Keratinocyte (primary cell): ENCODE measurements at regions not wholly inside any gene's neighbourhood (a gene's known extent, or its start where the extent isn't known, plus 50 kb on each side); places are given as distances from the start of the nearest gene placed in this dataset.

Experiments used
- DNase-seq: peaks from one replicate; pipeline ENCODE4 v3.0.0-alpha.2; 2011; ENCODE audit warnings: low read depth, missing footprints, low spot score
- FAIRE-seq: peaks from 2 replicates; lab custom pipeline; 2011; peaks lifted over from hg19 to GRCh38; lab: Jason Lieb, UNC
- H2AFZ ChIP-seq: 2 replicates; pipeline ENCODE4 v1.6.0; 2012; ENCODE audit warnings: low read length, control low read depth, inconsistent platforms; ENCODE audit not compliant: control insufficient read depth
- H3K27ac ChIP-seq: 2 replicates; pipeline ENCODE4 v1.5.1; 2011; ENCODE audit warnings: low read length; ENCODE audit not compliant: control insufficient read depth, insufficient read depth
- H3K27me3 ChIP-seq: 3 replicates; pipeline ENCODE4 v1.6.0; 2011; ENCODE audit warnings: low read length; ENCODE audit not compliant: control insufficient read depth, insufficient read depth; ENCODE audit errors: extremely low read depth
- H3K36me3 ChIP-seq, 2 experiments: 2 replicates in 1 of 2; 3 replicates in 1 of 2; pipeline ENCODE4 v1.5.1; 2011; ENCODE audit warnings: low read length in 2 of 2, mild to moderate bottlenecking in 1 of 2; ENCODE audit not compliant: control insufficient read depth in 2 of 2, insufficient read depth in 2 of 2; ENCODE audit errors: extremely low read depth in 1 of 2
- H3K4me1 ChIP-seq: 3 replicates; pipeline ENCODE4 v1.5.1; 2011; ENCODE audit warnings: low read length; ENCODE audit not compliant: control insufficient read depth, insufficient read depth; ENCODE audit errors: extremely low read depth
- H3K4me2 ChIP-seq: 3 replicates; pipeline ENCODE4 v1.6.0; 2011; ENCODE audit warnings: low read depth, low read length; ENCODE audit not compliant: control insufficient read depth, insufficient read depth; ENCODE audit errors: extremely low read depth
- H3K4me3 ChIP-seq, 3 experiments: fragments of 200-600 bp in 1 of 3; sonication (generic) in 1 of 3; 2 replicates in 2 of 3; 3 replicates in 1 of 3; pipeline ENCODE4 v1.5.1; 2011 to 2016; ENCODE audit warnings: low read length in 3 of 3, mild to moderate bottlenecking in 3 of 3, control low read depth in 2 of 3, inconsistent platforms in 1 of 3, low read depth in 1 of 3, mixed read lengths in 1 of 3, mixed run types in 1 of 3, moderate library complexity in 1 of 3; ENCODE audit not compliant: control insufficient read depth in 2 of 3, insufficient read depth in 2 of 3; ENCODE audit errors: extremely low read depth in 1 of 3
- H3K79me2 ChIP-seq: 2 replicates; pipeline ENCODE4 v1.6.0; 2012; ENCODE audit warnings: low read length; ENCODE audit not compliant: control insufficient read depth, insufficient read depth
- H3K9ac ChIP-seq: 3 replicates; pipeline ENCODE4 v1.6.0; 2011; ENCODE audit warnings: low read length; ENCODE audit not compliant: control insufficient read depth, insufficient read depth; ENCODE audit errors: extremely low read depth
- H3K9me1 ChIP-seq: 3 replicates; pipeline ENCODE4 v1.6.0; 2011; ENCODE audit warnings: low read length; ENCODE audit not compliant: control insufficient read depth, insufficient read depth; ENCODE audit errors: extremely low read depth
- H3K9me3 ChIP-seq: 2 replicates; pipeline ENCODE4 v1.5.1; 2012; ENCODE audit warnings: low read depth, low read length; ENCODE audit not compliant: control insufficient read depth
- H4K20me1 ChIP-seq: 3 replicates; pipeline ENCODE4 v1.6.0; 2011; ENCODE audit warnings: low read length; ENCODE audit not compliant: control insufficient read depth, insufficient read depth; ENCODE audit errors: extremely low read depth
- EZH2 ChIP-seq: IDR thresholded peaks from one replicate; pipeline ENCODE4 v1.6.1; 2012; ENCODE audit warnings: inconsistent platforms, mild to moderate bottlenecking, low read length, moderate library complexity
- dilution Hi-C: fragments of 300-500 bp; cut with MboI; formaldehyde crosslinking; loops from one replicate; pipeline ENCODE4 v1.7.0; 2020; ENCODE audit warnings: low sequenced_read_pairs; ENCODE audit not compliant: extremely low pct_ligation_motif_present
- TF ChIP-seq, protein P1 (sequence below), 3 experiments: IDR thresholded peaks in 1 of 3; conservative IDR thresholded peaks in 1 of 3; optimal IDR thresholded peaks in 1 of 3; 2 replicates in 2 of 3; 3 replicates in 1 of 3; pipeline versions ENCODE3 to v1.5.1; 2011; ENCODE audit warnings: low read length in 3 of 3, mild to moderate bottlenecking in 3 of 3, moderate library complexity in 2 of 3, control low read depth in 1 of 3, inconsistent platforms in 1 of 3; ENCODE audit not compliant: insufficient read depth in 2 of 3; ENCODE audit errors: extremely low read depth in 1 of 3

- Histone ChIP-seq H3K9me3 (no peaks in the 10 kb centered on the region), H3K9ac (no peak overlapping the region), H3K27me3 (no peaks in the 10 kb centered on the region), H4K20me1 (no peaks in the 10 kb centered on the region), H3K4me1 (no peaks in the 10 kb centered on the region), H3K9me1 (no peaks in the 10 kb centered on the region), H3K4me3 (no peak overlapping the region), H3K79me2 (no peaks in the 10 kb centered on the region), H2AFZ (no peak overlapping the region), H3K27ac (no peak overlapping the region), H3K4me2 (no peak overlapping the region), H3K36me3 (no peaks in the 10 kb centered on the region)
- no peak for TF ChIP-seq EZH2
- TF ChIP-seq, protein P1, sequence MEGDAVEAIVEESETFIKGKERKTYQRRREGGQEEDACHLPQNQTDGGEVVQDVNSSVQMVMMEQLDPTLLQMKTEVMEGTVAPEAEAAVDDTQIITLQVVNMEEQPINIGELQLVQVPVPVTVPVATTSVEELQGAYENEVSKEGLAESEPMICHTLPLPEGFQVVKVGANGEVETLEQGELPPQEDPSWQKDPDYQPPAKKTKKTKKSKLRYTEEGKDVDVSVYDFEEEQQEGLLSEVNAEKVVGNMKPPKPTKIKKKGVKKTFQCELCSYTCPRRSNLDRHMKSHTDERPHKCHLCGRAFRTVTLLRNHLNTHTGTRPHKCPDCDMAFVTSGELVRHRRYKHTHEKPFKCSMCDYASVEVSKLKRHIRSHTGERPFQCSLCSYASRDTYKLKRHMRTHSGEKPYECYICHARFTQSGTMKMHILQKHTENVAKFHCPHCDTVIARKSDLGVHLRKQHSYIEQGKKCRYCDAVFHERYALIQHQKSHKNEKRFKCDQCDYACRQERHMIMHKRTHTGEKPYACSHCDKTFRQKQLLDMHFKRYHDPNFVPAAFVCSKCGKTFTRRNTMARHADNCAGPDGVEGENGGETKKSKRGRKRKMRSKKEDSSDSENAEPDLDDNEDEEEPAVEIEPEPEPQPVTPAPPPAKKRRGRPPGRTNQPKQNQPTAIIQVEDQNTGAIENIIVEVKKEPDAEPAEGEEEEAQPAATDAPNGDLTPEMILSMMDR (optimal IDR thresholded peaks at IDR 0.05 in 1 of 3, IDR thresholded peaks at IDR 0.05 in 1 of 3, conservative IDR thresholded peaks at IDR 0.05 in 1 of 3; ENCODE audit: extremely low read depth in 1 of 3, insufficient read depth in 2 of 3, low read length in 3 of 3) = no peak
- FAIRE-seq (no peak), DNase-seq (no peak)
- dilution Hi-C loops = no loop called here
These were observed 616.3 kb upstream of the IGFBP3 start for GRCh38 chr7:46537191-46537905.

GRCh38 chr7:46534664-46535588 is 613.9 kb upstream of the IGFBP3 start:
- H3K9ac ChIP-seq = no peak overlapping the region
- H3K9me1 ChIP-seq = no peaks in the 10 kb centered on the region
- H2AFZ ChIP-seq = no peak overlapping the region
- DNase-seq (no peak), FAIRE-seq (no peak)
- no peaks in the 10 kb centered on the region for H3K4me1 ChIP-seq
- H3K27ac ChIP-seq = no peak overlapping the region
- dilution Hi-C loops = no loop called here
- TF ChIP-seq EZH2 = no peak
- TF ChIP-seq, protein P1 (optimal IDR thresholded peaks at IDR 0.05 in 1 of 3, IDR thresholded peaks at IDR 0.05 in 1 of 3, conservative IDR thresholded peaks at IDR 0.05 in 1 of 3; ENCODE audit: extremely low read depth in 1 of 3, insufficient read depth in 2 of 3, low read length in 3 of 3) = no peak
- no peaks in the 10 kb centered on the region for H4K20me1 ChIP-seq
- no peak overlapping the region for H3K4me3 ChIP-seq
- H3K4me2 ChIP-seq = no peak overlapping the region
- H3K9me3 ChIP-seq = no peaks in the 10 kb centered on the region
- H3K27me3 ChIP-seq = no peaks in the 10 kb centered on the region
- H3K79me2 ChIP-seq = no peaks in the 10 kb centered on the region
- no peaks in the 10 kb centered on the region for H3K36me3 ChIP-seq
